ENCODE measurements at regions not wholly inside any gene's neighbourhood (a gene's known extent, or its start where the extent isn't known, plus 50 kb on each side); places are given as distances from the start of the nearest gene placed in this dataset.
"Not testable (repeated sequence)": the region's sequence is repeated elsewhere in the genome, so short reads cannot be mapped to it uniquely, and the experiment has no call there.

DNA sequence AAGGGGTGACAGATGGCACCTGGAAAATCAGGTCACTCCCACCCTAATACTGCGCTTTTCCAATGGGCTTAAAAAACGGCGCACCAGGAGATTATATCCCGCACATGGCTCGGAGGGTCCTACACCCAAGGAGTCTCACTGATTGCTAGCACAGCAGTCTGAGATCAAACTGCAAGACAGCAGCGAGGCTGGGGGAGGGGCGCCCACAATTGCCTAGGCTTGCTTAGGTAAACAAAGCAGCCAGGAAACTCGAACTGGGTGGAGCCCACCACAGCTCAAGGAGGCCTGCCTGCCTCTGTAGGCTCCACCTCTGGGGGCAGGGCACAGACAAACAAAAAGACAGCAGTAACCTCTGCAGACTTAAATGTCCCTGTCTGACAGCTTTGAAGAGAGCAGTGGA lies 205.7 kb upstream of the HTR1E start:
- TF ChIP-seq CTCF, POLR2A (IDR thresholded peaks at IDR 0.05): not testable (repeated sequence)

Data from body of pancreas (tissue), 4 donors.